ENCODE measurements at regions not wholly inside any gene's neighbourhood (a gene's known extent, or its start where the extent isn't known, plus 50 kb on each side); places are given as distances from the start of the nearest gene placed in this dataset.

DNA sequence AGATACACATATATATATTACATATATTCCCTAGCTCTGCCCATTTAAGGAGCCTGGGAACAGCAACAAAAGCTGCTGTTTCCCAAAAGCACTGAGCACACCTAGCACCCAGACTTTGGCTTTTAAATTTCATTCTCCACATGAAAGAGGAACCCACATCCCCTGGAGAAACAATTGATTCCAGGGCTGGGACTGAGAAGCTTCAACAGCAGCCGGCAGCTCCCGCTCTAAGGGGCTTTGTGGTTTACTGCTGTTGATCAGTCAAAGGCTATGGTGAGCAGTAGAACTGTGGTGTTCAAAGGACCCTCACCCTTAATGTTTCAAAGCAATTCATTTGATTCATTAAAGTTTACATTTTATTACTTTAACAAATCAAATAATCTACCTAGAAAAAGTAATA is 83.3 kb upstream of the SLC66A3 start:
- H3K27me3 ChIP-seq, result peaks cover 69% of the 10 kb centered on the region

DNA sequence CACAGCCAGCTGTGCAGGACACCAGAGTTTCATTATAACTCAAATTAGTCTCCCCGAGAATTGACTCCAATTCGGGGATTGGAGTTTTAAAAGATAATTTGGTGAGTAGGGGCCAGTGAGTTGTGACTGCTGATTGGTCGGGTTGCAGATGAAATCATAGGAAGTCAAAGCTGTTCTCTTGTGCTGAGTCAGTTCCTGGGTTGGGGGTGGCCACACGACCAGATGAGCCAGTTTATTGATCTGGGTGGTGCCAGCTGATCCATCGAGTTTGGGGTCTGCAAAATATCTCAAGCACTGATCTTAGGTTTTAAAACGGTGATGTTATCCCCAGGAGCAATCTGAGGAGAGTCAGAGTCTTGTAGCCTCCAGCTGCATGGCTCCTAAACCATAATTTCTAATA is 82.7 kb upstream of the SLC66A3 start:
- no peaks in the 10 kb centered on the region for H3K4me1 ChIP-seq
- TF ChIP-seq POLR2A (IDR thresholded peaks at IDR 0.05) (no peak), EP300 (IDR thresholded peaks at IDR 0.05) (no peak), POLR2AphosphoS5 (IDR thresholded peaks at IDR 0.05) (no peak)
- TF ChIP-seq, protein P1, sequence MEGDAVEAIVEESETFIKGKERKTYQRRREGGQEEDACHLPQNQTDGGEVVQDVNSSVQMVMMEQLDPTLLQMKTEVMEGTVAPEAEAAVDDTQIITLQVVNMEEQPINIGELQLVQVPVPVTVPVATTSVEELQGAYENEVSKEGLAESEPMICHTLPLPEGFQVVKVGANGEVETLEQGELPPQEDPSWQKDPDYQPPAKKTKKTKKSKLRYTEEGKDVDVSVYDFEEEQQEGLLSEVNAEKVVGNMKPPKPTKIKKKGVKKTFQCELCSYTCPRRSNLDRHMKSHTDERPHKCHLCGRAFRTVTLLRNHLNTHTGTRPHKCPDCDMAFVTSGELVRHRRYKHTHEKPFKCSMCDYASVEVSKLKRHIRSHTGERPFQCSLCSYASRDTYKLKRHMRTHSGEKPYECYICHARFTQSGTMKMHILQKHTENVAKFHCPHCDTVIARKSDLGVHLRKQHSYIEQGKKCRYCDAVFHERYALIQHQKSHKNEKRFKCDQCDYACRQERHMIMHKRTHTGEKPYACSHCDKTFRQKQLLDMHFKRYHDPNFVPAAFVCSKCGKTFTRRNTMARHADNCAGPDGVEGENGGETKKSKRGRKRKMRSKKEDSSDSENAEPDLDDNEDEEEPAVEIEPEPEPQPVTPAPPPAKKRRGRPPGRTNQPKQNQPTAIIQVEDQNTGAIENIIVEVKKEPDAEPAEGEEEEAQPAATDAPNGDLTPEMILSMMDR (IDR thresholded peaks at IDR 0.05), result no peak
- H3K27ac ChIP-seq, result no peak overlapping the region
- no peaks in the 10 kb centered on the region for H3K36me3 ChIP-seq
- 62 to 66% methylated on average over 6 of the region's 6 CpGs for WGBS, 2 donors (ENCODE audit: low coverage in 1 of 2)
- no peak for ATAC-seq
- H3K27me3 ChIP-seq, result peaks cover 67% of the 10 kb centered on the region
- no peak overlapping the region for H3K4me3 ChIP-seq
- H3K9me3 ChIP-seq, result no peaks in the 10 kb centered on the region

More for the DNA sequence above, 83.3 kb upstream of the SLC66A3 start:
- Histone ChIP-seq H3K36me3 (no peaks in the 10 kb centered on the region), H3K9me3 (no peaks in the 10 kb centered on the region), H3K4me1 (no peaks in the 10 kb centered on the region), H3K4me3 (no peak overlapping the region), H3K27ac (no peak overlapping the region)
- TF ChIP-seq, protein P1 (IDR thresholded peaks at IDR 0.05), result no peak
- TF ChIP-seq POLR2A (IDR thresholded peaks at IDR 0.05) (no peak), POLR2AphosphoS5 (IDR thresholded peaks at IDR 0.05) (no peak), EP300 (IDR thresholded peaks at IDR 0.05) (no peak)
- WGBS, 2 donors (ENCODE audit: low coverage in 1 of 2), result 95% methylated on average over 2 of the region's 2 CpGs; no CpG with 5 or more reads in 1 of the 2 donors
- ATAC-seq, result no peak

DNA sequence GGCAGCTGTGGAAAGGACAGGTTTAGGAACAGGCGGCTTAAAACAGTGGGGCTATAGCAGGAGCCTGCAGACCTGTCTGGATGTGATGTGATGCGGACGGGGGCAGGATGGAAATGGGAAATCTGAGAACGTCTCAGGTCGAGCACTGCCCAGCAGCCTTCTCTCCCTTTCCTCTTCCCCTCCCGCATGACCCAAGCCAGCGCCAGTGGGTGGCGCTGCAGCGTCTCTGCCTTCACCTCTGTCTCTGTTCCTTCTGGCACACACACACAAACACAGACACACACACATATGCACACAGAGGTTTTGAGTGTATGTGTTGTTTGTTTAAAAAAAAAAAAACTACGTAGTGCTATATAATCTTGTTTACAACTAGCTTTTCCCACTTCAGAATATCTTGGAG is 82.0 kb upstream of the SLC66A3 start:
- WGBS, 2 donors (ENCODE audit: low coverage in 1 of 2), result 20 to 28% methylated on average over 5 to 7 of the region's 10 CpGs
- no peak for TF ChIP-seq EP300 (IDR thresholded peaks at IDR 0.05)
- TF ChIP-seq, protein P1 (IDR thresholded peaks at IDR 0.05), result no peak
- TF ChIP-seq POLR2A (IDR thresholded peaks at IDR 0.05), result no peak
- no peak for TF ChIP-seq POLR2AphosphoS5 (IDR thresholded peaks at IDR 0.05)
- Histone ChIP-seq H3K4me1 (no peaks in the 10 kb centered on the region), H3K4me3 (no peak overlapping the region), H3K9me3 (no peaks in the 10 kb centered on the region), H3K36me3 (no peaks in the 10 kb centered on the region), H3K27me3 (peaks cover 67% of the 10 kb centered on the region), H3K27ac (no peak overlapping the region)
- ATAC-seq, result no peak

DNA sequence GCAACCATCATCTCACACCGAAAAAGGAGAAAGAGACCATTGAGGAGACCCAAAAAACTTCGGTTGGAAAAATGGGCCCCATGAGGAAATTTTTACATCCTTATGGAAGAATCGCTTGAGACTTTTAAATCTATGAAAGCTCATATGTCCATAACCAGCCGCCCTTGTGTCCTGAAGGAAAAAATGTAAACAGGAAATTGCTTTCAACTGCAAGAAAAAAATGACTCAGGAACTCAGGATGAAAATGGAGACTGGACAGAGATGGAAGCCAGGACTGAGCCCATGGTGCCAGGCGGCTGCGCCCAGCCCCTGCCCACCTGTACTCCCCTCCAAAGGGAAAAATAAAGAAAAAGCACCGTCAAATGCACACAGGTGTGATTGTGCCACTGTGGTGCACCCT is 81.5 kb upstream of the SLC66A3 start:
- Histone ChIP-seq H3K27ac (no peak overlapping the region), H3K36me3 (no peaks in the 10 kb centered on the region), H3K4me3 (no peak overlapping the region), H3K4me1 (no peaks in the 10 kb centered on the region), H3K9me3 (no peaks in the 10 kb centered on the region), H3K27me3 (peaks cover 64% of the 10 kb centered on the region)
- 43 to 47% methylated on average over 7 of the region's 7 CpGs for WGBS, 2 donors (ENCODE audit: low coverage in 1 of 2)
- TF ChIP-seq POLR2AphosphoS5 (IDR thresholded peaks at IDR 0.05) (no peak), EP300 (IDR thresholded peaks at IDR 0.05) (no peak), POLR2A (IDR thresholded peaks at IDR 0.05) (no peak)
- TF ChIP-seq, protein P1 (IDR thresholded peaks at IDR 0.05), result no peak
- ATAC-seq, result no peak

DNA sequence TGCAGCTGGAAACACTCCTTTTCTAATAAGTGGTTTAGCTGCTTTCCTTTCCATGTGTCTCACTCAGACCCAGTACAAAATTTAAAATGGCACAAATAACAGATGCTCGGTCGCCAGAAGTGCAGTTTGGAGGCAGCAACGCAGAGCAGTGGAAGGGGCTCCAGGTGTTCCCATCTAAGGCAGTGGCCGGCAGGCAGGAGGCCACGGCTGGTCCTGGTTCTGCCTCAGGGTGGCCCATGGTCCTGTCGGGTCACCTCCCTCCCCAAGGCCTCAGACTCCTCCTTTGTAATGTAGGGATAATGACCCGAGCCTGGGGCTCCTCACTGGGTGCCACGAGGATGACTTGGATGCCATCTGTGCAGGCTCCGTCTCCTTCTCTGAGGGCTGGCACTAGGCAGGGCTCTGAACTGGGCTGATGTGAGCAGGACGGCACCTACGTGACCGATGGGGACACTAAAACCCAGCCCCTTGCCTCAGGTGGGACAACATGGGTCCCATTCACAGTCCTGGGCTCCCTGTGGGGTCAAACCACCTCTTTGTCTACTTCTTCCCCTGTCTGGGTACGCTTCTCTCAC is 80.9 kb upstream of the SLC66A3 start:
- Histone ChIP-seq H3K27ac (no peak overlapping the region), H3K4me3 (no peak overlapping the region), H3K4me1 (no peaks in the 10 kb centered on the region), H3K27me3 (peaks cover 59% of the 10 kb centered on the region), H3K9me3 (no peaks in the 10 kb centered on the region), H3K36me3 (no peaks in the 10 kb centered on the region)
- ATAC-seq, result no peak
- no peak for TF ChIP-seq POLR2A (IDR thresholded peaks at IDR 0.05)
- TF ChIP-seq, protein P1 (IDR thresholded peaks at IDR 0.05), result no peak
- no peak for TF ChIP-seq EP300 (IDR thresholded peaks at IDR 0.05)
- TF ChIP-seq POLR2AphosphoS5 (IDR thresholded peaks at IDR 0.05), result no peak
- WGBS, 2 donors (ENCODE audit: low coverage in 1 of 2), result 75 to 87% methylated on average over 4 of the region's 13 CpGs

Measured in gastroesophageal sphincter (tissue), 4 donors.